GM23248 (cell line): ENCODE measurements at regions not wholly inside any gene's neighbourhood (a gene's known extent, or its start where the extent isn't known, plus 50 kb on each side); places are given as distances from the start of the nearest gene placed in this dataset.
"Not testable (repeated sequence)": the region's sequence is repeated elsewhere in the genome, so short reads cannot be mapped to it uniquely, and the experiment has no call there.

Source experiments
- DNase-seq: peaks from one replicate; pipeline ENCODE4 v3.0.0-alpha.2; 2015
- H2AFZ ChIP-seq: fragments of 200-600 bp; sonication (generic); 2 replicates; pipeline ENCODE4 v1.6.1; 2016; ENCODE audit warnings: antibody characterized with exemption
- H3F3A ChIP-seq: fragments of 200-600 bp; sonication (generic); 2 replicates; pipeline ENCODE4 v1.6.1; 2016; ENCODE audit warnings: mild to moderate bottlenecking, antibody characterized with exemption, mixed run types; ENCODE audit not compliant: insufficient read depth
- H3K27ac ChIP-seq: fragments of 200-600 bp; sonication (generic); 2 replicates; pipeline ENCODE4 v1.5.1; 2016; ENCODE audit warnings: mild to moderate bottlenecking
- H3K27me3 ChIP-seq: fragments of 200-600 bp; sonication (generic); replicated peaks from 2 replicates; pipeline ENCODE4 v1.6.1; 2016; ENCODE audit warnings: mild to moderate bottlenecking; ENCODE audit not compliant: insufficient read depth
- H3K36me3 ChIP-seq: fragments of 200-600 bp; sonication (generic); 2 replicates; pipeline ENCODE4 v1.6.1; 2016; ENCODE audit warnings: low read depth, mild to moderate bottlenecking
- H3K4me1 ChIP-seq: fragments of 200-600 bp; sonication (generic); 2 replicates; pipeline ENCODE4 v1.6.1; 2016; ENCODE audit warnings: mild to moderate bottlenecking; ENCODE audit not compliant: insufficient read depth
- H3K4me2 ChIP-seq: fragments of 200-600 bp; sonication (generic); one replicate; pipeline ENCODE4 v1.6.1; 2016; ENCODE audit warnings: mild to moderate bottlenecking; ENCODE audit not compliant: unreplicated experiment
- H3K4me3 ChIP-seq: fragments of 200-600 bp; sonication (generic); 2 replicates; pipeline ENCODE4 v1.5.1; 2016; ENCODE audit warnings: mild to moderate bottlenecking
- H3K79me2 ChIP-seq: fragments of 200-600 bp; sonication (generic); 2 replicates; pipeline ENCODE4 v1.6.1; 2016; ENCODE audit warnings: mild to moderate bottlenecking; ENCODE audit not compliant: insufficient read depth
- H3K9ac ChIP-seq: fragments of 200-600 bp; sonication (generic); 2 replicates; pipeline ENCODE4 v1.6.1; 2016; ENCODE audit warnings: mild to moderate bottlenecking
- H3K9me2 ChIP-seq: fragments of 200-600 bp; sonication (generic); 2 replicates; pipeline ENCODE4 v1.6.1; 2016; ENCODE audit warnings: mixed run types, mild to moderate bottlenecking, moderate library complexity; ENCODE audit not compliant: insufficient read depth
- H3K9me3 ChIP-seq: fragments of 200-600 bp; sonication (generic); one replicate; pipeline ENCODE4 v1.6.1; 2017; ENCODE audit warnings: low read depth
- H4K20me1 ChIP-seq: fragments of 200-600 bp; sonication (generic); 2 replicates; pipeline ENCODE4 v1.6.0; 2016; ENCODE audit not compliant: insufficient read depth
- EZH2 ChIP-seq: fragments of 200-600 bp; sonication (generic); IDR thresholded peaks from 2 replicates; pipeline ENCODE4 v1.6.1; 2018; ENCODE audit warnings: antibody characterized with exemption, mild to moderate bottlenecking; ENCODE audit not compliant: insufficient read depth, poor library complexity, severe bottlenecking
- EZH2phosphoT487 ChIP-seq: fragments of 200-600 bp; sonication (generic); IDR thresholded peaks from 2 replicates; pipeline ENCODE4 v1.6.1; 2018; ENCODE audit warnings: antibody characterized with exemption, moderate library complexity, mild to moderate bottlenecking, low read depth; ENCODE audit not compliant: insufficient read depth
- WGBS, 2 experiments: methylation state at CpG; one replicate each; pipeline ENCODE4 v1.1.6; 2015 to 2017; ENCODE audit warnings: low lambda C conversion rate in 2 of 2, low coverage in 1 of 2; ENCODE audit errors: missing lambda C conversion rate in 2 of 2; 5-methylcytosine and 5-hydroxymethylcytosine counted together
- in situ Hi-C: fragments of 300-500 bp; cut with MboI; formaldehyde crosslinking; loops from 2 replicates; pipeline ENCODE4 v1.15.0; 2020

GRCh38 chr20:55522296-55522815, 483.0 kb downstream of the CBLN4 start:
- H3K4me1 ChIP-seq, result no peaks in the 10 kb centered on the region
- H3F3A ChIP-seq, result no peaks in the 10 kb centered on the region
- no peak overlapping the region for H3K4me2 ChIP-seq
- in situ Hi-C loops, result no loop called here
- no peak overlapping the region for H2AFZ ChIP-seq
- WGBS, 2 experiments, result 43 to 51% methylated on average over 4 of the region's 4 CpGs
- no peak for DNase-seq
- H3K27me3 ChIP-seq, result no peaks in the 10 kb centered on the region
- no peaks in the 10 kb centered on the region for H3K79me2 ChIP-seq
- H3K9me2 ChIP-seq, result no peaks in the 10 kb centered on the region
- no peak overlapping the region for H3K27ac ChIP-seq
- no peaks in the 10 kb centered on the region for H4K20me1 ChIP-seq
- TF ChIP-seq EZH2, result no peak
- no peak for TF ChIP-seq EZH2phosphoT487
- H3K9ac ChIP-seq, result no peak overlapping the region
- no peaks in the 10 kb centered on the region for H3K9me3 ChIP-seq
- H3K36me3 ChIP-seq, result no peaks in the 10 kb centered on the region
- no peak overlapping the region for H3K4me3 ChIP-seq

- H3K9me3 ChIP-seq, H3K27me3 ChIP-seq, H3F3A ChIP-seq, H3K9me2 ChIP-seq, H3K4me1 ChIP-seq, DNase-seq, H3K4me3 ChIP-seq, H3K36me3 ChIP-seq, H3K27ac ChIP-seq, H4K20me1 ChIP-seq, H2AFZ ChIP-seq, H3K4me2 ChIP-seq, H3K9ac ChIP-seq, in situ Hi-C loops, H3K79me2 ChIP-seq: not testable (repeated sequence)
Measured at GRCh38 chr20:55517584-55517983, 487.7 kb downstream of the CBLN4 start.

GRCh38 chr20:55515832-55516231, 489.5 kb downstream of the CBLN4 start:
- in situ Hi-C loops, result no loop called here
- 23 to 24% methylated on average over 3 of the region's 3 CpGs for WGBS, 2 experiments

GRCh38 chr20:55514531-55514930, 490.8 kb downstream of the CBLN4 start:
- Histone ChIP-seq H3K4me2 (no peak overlapping the region), H3K79me2 (no peaks in the 10 kb centered on the region), H3F3A (no peaks in the 10 kb centered on the region), H3K9me2 (no peaks in the 10 kb centered on the region), H2AFZ (no peak overlapping the region), H3K9me3 (no peaks in the 10 kb centered on the region), H3K9ac (no peak overlapping the region), H4K20me1 (no peaks in the 10 kb centered on the region), H3K27ac (no peak overlapping the region), H3K4me1 (no peaks in the 10 kb centered on the region), H3K4me3 (no peak overlapping the region), H3K36me3 (no peaks in the 10 kb centered on the region), H3K27me3 (no peaks in the 10 kb centered on the region)
- in situ Hi-C loops, result no loop called here
- TF ChIP-seq EZH2, result no peak
- TF ChIP-seq EZH2phosphoT487, result no peak
- DNase-seq, result no peak
- 26 to 31% methylated on average over 2 of the region's 2 CpGs for WGBS, 2 experiments

More at GRCh38 chr20:55515832-55516231, 489.5 kb downstream of the CBLN4 start:
- Histone ChIP-seq H3K4me1 (no peaks in the 10 kb centered on the region), H3K4me2 (no peak overlapping the region), H3K36me3 (no peaks in the 10 kb centered on the region), H3K79me2 (no peaks in the 10 kb centered on the region), H3K9ac (no peak overlapping the region), H3K9me3 (no peaks in the 10 kb centered on the region), H2AFZ (no peak overlapping the region), H3K27ac (no peak overlapping the region), H4K20me1 (no peaks in the 10 kb centered on the region), H3K4me3 (no peak overlapping the region), H3K9me2 (no peaks in the 10 kb centered on the region), H3K27me3 (no peaks in the 10 kb centered on the region), H3F3A (no peaks in the 10 kb centered on the region)
- TF ChIP-seq EZH2phosphoT487 (no peak), EZH2 (no peak)
- DNase-seq, result no peak

GRCh38 chr20:55513954-55514353, 491.4 kb downstream of the CBLN4 start:
- Histone ChIP-seq H3F3A (no peaks in the 10 kb centered on the region), H3K4me3 (no peak overlapping the region)

More at GRCh38 chr20:55513954-55514353, 491.4 kb downstream of the CBLN4 start:
- Histone ChIP-seq H3K4me1 (no peaks in the 10 kb centered on the region), H3K27me3 (no peaks in the 10 kb centered on the region), H3K9me2 (no peaks in the 10 kb centered on the region), H2AFZ (no peak overlapping the region), H3K4me2 (no peak overlapping the region), H3K27ac (no peak overlapping the region), H3K9ac (no peak overlapping the region), H3K79me2 (no peaks in the 10 kb centered on the region), H4K20me1 (no peaks in the 10 kb centered on the region), H3K36me3 (no peaks in the 10 kb centered on the region), H3K9me3 (no peaks in the 10 kb centered on the region)
- 1 to 7% methylated on average over 4 of the region's 4 CpGs for WGBS, 2 experiments
- in situ Hi-C loops, result no loop called here
- TF ChIP-seq EZH2 (no peak), EZH2phosphoT487 (no peak)
- DNase-seq, result no peak
